Endothelial cell (in vitro differentiated cells): ENCODE measurements at regions not wholly inside any gene's neighbourhood (a gene's known extent, or its start where the extent isn't known, plus 50 kb on each side); places are given as distances from the start of the nearest gene placed in this dataset.

ENCODE experiments used
- DNase-seq: peaks from one replicate; pipeline ENCODE4 v3.0.0; 2021; ENCODE audit warnings: low spot score
- H3K27ac Mint-ChIP-seq: one replicate; pipeline ENCODE4 v1.8.0; 2021; ENCODE audit warnings: mixed read lengths, inconsistent platforms; ENCODE audit not compliant: unreplicated experiment
- H3K27me3 Mint-ChIP-seq: one replicate; pipeline ENCODE4 v1.8.0; 2021; ENCODE audit warnings: mild to moderate bottlenecking, moderate library complexity, mixed read lengths, inconsistent platforms; ENCODE audit not compliant: unreplicated experiment
- H3K36me3 Mint-ChIP-seq: one replicate; pipeline ENCODE4 v1.8.0; 2021; ENCODE audit warnings: mild to moderate bottlenecking, low read depth, mixed read lengths, inconsistent platforms; ENCODE audit not compliant: unreplicated experiment
- H3K4me1 Mint-ChIP-seq: one replicate; pipeline ENCODE4 v1.8.0; 2021; ENCODE audit warnings: mild to moderate bottlenecking, mixed read lengths, inconsistent platforms; ENCODE audit not compliant: unreplicated experiment
- H3K4me3 Mint-ChIP-seq: one replicate; pipeline ENCODE4 v1.8.0; 2021; ENCODE audit warnings: mild to moderate bottlenecking, mixed read lengths, inconsistent platforms; ENCODE audit not compliant: unreplicated experiment
- H3K9me3 Mint-ChIP-seq: one replicate; pipeline ENCODE4 v1.8.0; 2021; ENCODE audit warnings: mixed read lengths, inconsistent platforms; ENCODE audit not compliant: unreplicated experiment
- CTCF ChIP-seq: fragments of 200-600 bp; sonication (generic); IDR thresholded peaks from one replicate; pipeline ENCODE4 v1.5.0; 2021; ENCODE audit warnings: antibody characterized with exemption; ENCODE audit not compliant: unreplicated experiment

DNA sequence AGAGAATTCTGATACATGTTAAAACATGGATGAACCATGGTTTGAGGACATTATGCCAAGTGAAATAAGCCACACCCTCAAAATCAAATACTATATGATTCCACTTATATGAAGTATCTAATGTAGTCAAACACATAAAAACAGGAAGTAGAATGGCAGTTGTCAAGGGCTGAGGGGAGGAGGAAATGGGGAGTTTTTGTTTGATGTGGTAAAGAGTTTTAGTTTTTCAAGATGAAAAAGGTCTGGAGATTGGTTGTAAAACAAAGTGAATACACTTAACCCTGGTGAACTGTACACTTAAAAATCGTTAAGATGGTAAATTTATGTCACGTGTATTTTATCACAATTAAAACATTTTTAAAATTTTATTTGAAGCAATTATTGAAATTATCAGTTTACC is 127.4 kb upstream of the GRIK2 start:
- no peaks in the 10 kb centered on the region for H3K36me3 Mint-ChIP-seq
- DNase-seq, result no peak
- H3K9me3 Mint-ChIP-seq, result no peaks in the 10 kb centered on the region
- H3K27me3 Mint-ChIP-seq, result no peaks in the 10 kb centered on the region
- H3K27ac Mint-ChIP-seq, result peak overlapping the region; percentile 5
- TF ChIP-seq CTCF, result no peak
- no peak overlapping the region for H3K4me3 Mint-ChIP-seq
- no peaks in the 10 kb centered on the region for H3K4me1 Mint-ChIP-seq

DNA sequence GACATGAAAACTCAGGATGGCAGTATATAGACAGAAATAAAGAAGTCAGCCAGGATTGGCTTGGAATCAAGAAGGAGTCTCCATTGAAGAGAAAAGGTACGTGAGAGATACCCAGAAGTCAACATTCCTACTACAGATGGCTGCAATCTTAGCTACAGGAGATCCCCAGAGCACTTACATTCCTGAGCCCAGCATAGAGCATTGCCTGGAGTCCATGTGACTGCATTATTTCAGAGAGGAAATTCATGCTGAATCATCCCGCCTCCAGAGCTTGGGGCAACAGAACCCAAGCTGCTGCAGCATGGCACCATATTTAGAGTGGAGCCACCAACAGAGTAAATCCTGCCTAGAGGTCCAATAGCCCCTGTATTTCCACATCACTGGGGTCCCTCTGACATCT is 125.0 kb upstream of the GRIK2 start:
- H3K36me3 Mint-ChIP-seq, result no peaks in the 10 kb centered on the region
- DNase-seq, result no peak
- no peaks in the 10 kb centered on the region for H3K9me3 Mint-ChIP-seq
- H3K27ac Mint-ChIP-seq, result no peak overlapping the region
- H3K27me3 Mint-ChIP-seq, result no peaks in the 10 kb centered on the region
- H3K4me3 Mint-ChIP-seq, result no peak overlapping the region
- no peaks in the 10 kb centered on the region for H3K4me1 Mint-ChIP-seq
- TF ChIP-seq CTCF, result no peak

DNA sequence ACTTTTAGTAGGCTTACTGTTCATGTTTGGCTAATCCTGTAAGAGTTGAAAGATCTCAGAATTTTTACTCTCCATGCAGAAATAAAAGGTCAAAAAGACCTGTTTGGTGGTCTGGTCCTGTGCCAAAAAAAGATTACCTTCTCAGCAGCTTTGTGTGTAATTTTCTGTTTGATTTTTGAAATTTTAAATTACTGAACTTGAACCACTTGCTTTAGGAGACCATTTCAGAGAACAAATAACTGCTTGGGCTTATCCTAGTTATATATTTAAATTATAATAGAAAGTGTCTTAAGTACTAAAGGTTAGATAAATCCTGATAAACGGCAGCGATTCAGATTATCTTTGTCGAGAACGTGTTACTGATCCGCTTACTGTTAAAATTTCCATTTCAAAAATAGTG is 118.3 kb upstream of the GRIK2 start:
- Mint-ChIP-seq H3K27me3 (no peaks in the 10 kb centered on the region), H3K4me3 (no peak overlapping the region), H3K27ac (no peak overlapping the region), H3K36me3 (no peaks in the 10 kb centered on the region), H3K4me1 (no peaks in the 10 kb centered on the region), H3K9me3 (no peaks in the 10 kb centered on the region)
- no peak for DNase-seq
- no peak for TF ChIP-seq CTCF

DNA sequence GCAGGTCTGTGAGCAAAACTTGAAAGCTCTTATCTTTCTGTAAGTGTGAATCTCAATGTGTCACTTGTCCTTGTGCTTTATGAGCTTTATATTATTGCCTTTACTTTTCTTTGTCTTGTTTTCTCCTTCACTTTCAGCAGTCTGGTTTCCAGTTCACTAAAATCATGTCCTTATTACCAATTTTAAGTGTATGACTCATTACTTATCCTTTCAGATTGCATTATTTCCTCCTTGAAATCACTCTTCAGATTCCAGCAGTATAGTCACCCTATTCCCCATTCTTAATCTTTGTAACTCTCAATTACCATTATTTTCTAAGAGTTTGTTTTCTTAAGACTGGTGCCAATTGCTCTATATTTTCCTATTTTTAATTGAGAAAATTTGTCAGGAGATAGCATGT is 117.4 kb upstream of the GRIK2 start:
- Mint-ChIP-seq H3K27me3 (no peaks in the 10 kb centered on the region), H3K36me3 (no peaks in the 10 kb centered on the region), H3K4me3 (no peak overlapping the region), H3K4me1 (no peaks in the 10 kb centered on the region), H3K9me3 (no peaks in the 10 kb centered on the region), H3K27ac (no peak overlapping the region)
- DNase-seq, result no peak
- TF ChIP-seq CTCF, result no peak

- Mint-ChIP-seq H3K4me3 (no peak overlapping the region), H3K9me3 (no peaks in the 10 kb centered on the region), H3K4me1 (no peaks in the 10 kb centered on the region), H3K27me3 (no peaks in the 10 kb centered on the region), H3K27ac (no peak overlapping the region), H3K36me3 (no peaks in the 10 kb centered on the region)
- DNase-seq, result no peak
- no peak for TF ChIP-seq CTCF
These were observed 114.1 kb upstream of the GRIK2 start for GRCh38 chr6:101279410-101279809.
